Breast epithelium (tissue), 3 donors: ENCODE measurements at regions not wholly inside any gene's neighbourhood (a gene's known extent, or its start where the extent isn't known, plus 50 kb on each side); places are given as distances from the start of the nearest gene placed in this dataset.

Source experiments
- POLR2AphosphoS5 ChIP-seq, 3 donors: sonication (generic); formaldehyde crosslinking; IDR thresholded peaks; one replicate each; pipeline ENCODE4 v1.6.1; 2017; ENCODE audit warnings: antibody characterized with exemption in 3 of 3
- TF ChIP-seq, protein P1 (sequence below), 3 donors: fragments of 450-650 bp; IDR thresholded peaks; one replicate each; pipeline ENCODE4 v1.5.1; 2016 to 2017; ENCODE audit warnings: antibody characterized with exemption in 3 of 3, mild to moderate bottlenecking in 3 of 3, moderate library complexity in 3 of 3

DNA sequence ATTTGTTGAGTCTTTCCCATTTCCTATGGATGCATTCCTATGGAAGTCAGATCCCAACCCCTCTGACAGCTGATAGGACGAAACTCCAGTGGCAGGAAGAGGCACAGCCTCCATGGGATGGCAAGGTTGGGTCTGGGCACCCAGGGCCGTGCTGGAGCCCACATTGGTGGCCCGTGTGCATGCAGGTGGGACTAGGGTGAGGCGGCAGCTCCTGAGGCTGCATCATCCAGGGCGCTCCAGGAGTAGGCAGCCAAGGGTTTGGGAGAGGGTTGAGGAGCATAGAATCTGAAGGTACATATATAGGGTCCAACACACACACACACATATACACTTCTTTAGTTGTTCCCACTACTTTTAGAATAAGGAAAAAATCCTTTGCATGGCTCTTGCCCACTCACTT, 81.4 kb upstream of the BMPER start:
- TF ChIP-seq, protein P1, sequence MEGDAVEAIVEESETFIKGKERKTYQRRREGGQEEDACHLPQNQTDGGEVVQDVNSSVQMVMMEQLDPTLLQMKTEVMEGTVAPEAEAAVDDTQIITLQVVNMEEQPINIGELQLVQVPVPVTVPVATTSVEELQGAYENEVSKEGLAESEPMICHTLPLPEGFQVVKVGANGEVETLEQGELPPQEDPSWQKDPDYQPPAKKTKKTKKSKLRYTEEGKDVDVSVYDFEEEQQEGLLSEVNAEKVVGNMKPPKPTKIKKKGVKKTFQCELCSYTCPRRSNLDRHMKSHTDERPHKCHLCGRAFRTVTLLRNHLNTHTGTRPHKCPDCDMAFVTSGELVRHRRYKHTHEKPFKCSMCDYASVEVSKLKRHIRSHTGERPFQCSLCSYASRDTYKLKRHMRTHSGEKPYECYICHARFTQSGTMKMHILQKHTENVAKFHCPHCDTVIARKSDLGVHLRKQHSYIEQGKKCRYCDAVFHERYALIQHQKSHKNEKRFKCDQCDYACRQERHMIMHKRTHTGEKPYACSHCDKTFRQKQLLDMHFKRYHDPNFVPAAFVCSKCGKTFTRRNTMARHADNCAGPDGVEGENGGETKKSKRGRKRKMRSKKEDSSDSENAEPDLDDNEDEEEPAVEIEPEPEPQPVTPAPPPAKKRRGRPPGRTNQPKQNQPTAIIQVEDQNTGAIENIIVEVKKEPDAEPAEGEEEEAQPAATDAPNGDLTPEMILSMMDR (IDR thresholded peaks at IDR 0.05), result no peak
- TF ChIP-seq POLR2AphosphoS5 (IDR thresholded peaks at IDR 0.05), result no peak
